ENCODE measurements at regions not wholly inside any gene's neighbourhood (a gene's known extent, or its start where the extent isn't known, plus 50 kb on each side); places are given as distances from the start of the nearest gene placed in this dataset.

- peaks cover 0 to 34% (median 0%) of the 10 kb centered on the region in 5 donors for H3K4me1 ChIP-seq (ENCODE audit: control insufficient read depth in 5 of 5, insufficient read depth in 5 of 5, low read length in 5 of 5)
- H3K9ac ChIP-seq (ENCODE audit: low read length in 5 of 5), result no peak overlapping the region
- H3K4me3 ChIP-seq (ENCODE audit: low read depth in 1 of 5, low read length in 5 of 5), result no peak overlapping the region
- no peaks in the 10 kb centered on the region for H3K27me3 ChIP-seq (ENCODE audit: control insufficient read depth in 5 of 5, insufficient read depth in 4 of 5, low read length in 5 of 5)
- no peak overlapping the region for H3K27ac ChIP-seq (ENCODE audit: low read depth, low read length)
- no peaks in the 10 kb centered on the region for H3K36me3 ChIP-seq (ENCODE audit: control insufficient read depth in 5 of 5, insufficient read depth in 5 of 5, low read length in 5 of 5)
- H3K9me3 ChIP-seq (ENCODE audit: control insufficient read depth in 5 of 5, low read length in 5 of 5), result no peaks in the 10 kb centered on the region
Measured at GRCh38 chr16:79466111-79466510, 134.4 kb downstream of the MAF start.

GRCh38 chr16:79463841-79464240 is 136.7 kb downstream of the MAF start:
- H3K36me3 ChIP-seq (ENCODE audit: control insufficient read depth in 5 of 5, insufficient read depth in 5 of 5, low read length in 5 of 5), result no peaks in the 10 kb centered on the region
- H3K27me3 ChIP-seq (ENCODE audit: control insufficient read depth in 5 of 5, insufficient read depth in 4 of 5, low read length in 5 of 5), result no peaks in the 10 kb centered on the region
- no peak overlapping the region for H3K27ac ChIP-seq (ENCODE audit: low read depth, low read length)
- H3K9ac ChIP-seq (ENCODE audit: low read length in 5 of 5), result no peak overlapping the region
- no peak overlapping the region for H3K4me3 ChIP-seq (ENCODE audit: low read depth in 1 of 5, low read length in 5 of 5)
- H3K4me1 ChIP-seq (ENCODE audit: control insufficient read depth in 5 of 5, insufficient read depth in 5 of 5, low read length in 5 of 5), result peaks cover 0 to 21% (median 0%) of the 10 kb centered on the region in 5 donors
- H3K9me3 ChIP-seq (ENCODE audit: control insufficient read depth in 5 of 5, low read length in 5 of 5), result no peaks in the 10 kb centered on the region

- H3K4me3 ChIP-seq (ENCODE audit: low read depth in 1 of 5, low read length in 5 of 5), result no peak overlapping the region
- no peaks in the 10 kb centered on the region for H3K27me3 ChIP-seq (ENCODE audit: control insufficient read depth in 5 of 5, insufficient read depth in 4 of 5, low read length in 5 of 5)
- H3K27ac ChIP-seq (ENCODE audit: low read depth, low read length), result no peak overlapping the region
- H3K4me1 ChIP-seq (ENCODE audit: control insufficient read depth in 5 of 5, insufficient read depth in 5 of 5, low read length in 5 of 5), result peaks cover 0 to 7% (median 0%) of the 10 kb centered on the region in 5 donors
- H3K9ac ChIP-seq (ENCODE audit: low read length in 5 of 5), result no peak overlapping the region
- no peaks in the 10 kb centered on the region for H3K36me3 ChIP-seq (ENCODE audit: control insufficient read depth in 5 of 5, insufficient read depth in 5 of 5, low read length in 5 of 5)
- H3K9me3 ChIP-seq (ENCODE audit: control insufficient read depth in 5 of 5, low read length in 5 of 5), result no peaks in the 10 kb centered on the region
Measured at GRCh38 chr16:79456036-79456435, 144.5 kb downstream of the MAF start.

GRCh38 chr16:79452671-79453070 is 147.9 kb downstream of the MAF start:
- Histone ChIP-seq H3K27me3 (ENCODE audit: control insufficient read depth in 5 of 5, insufficient read depth in 4 of 5, low read length in 5 of 5) (no peaks in the 10 kb centered on the region), H3K4me1 (ENCODE audit: control insufficient read depth in 5 of 5, insufficient read depth in 5 of 5, low read length in 5 of 5) (peaks cover 0 to 14% (median 0%) of the 10 kb centered on the region in 5 donors), H3K27ac (ENCODE audit: low read depth, low read length) (no peak overlapping the region), H3K9me3 (ENCODE audit: control insufficient read depth in 5 of 5, low read length in 5 of 5) (no peaks in the 10 kb centered on the region), H3K4me3 (ENCODE audit: low read depth in 1 of 5, low read length in 5 of 5) (no peak overlapping the region), H3K36me3 (ENCODE audit: control insufficient read depth in 5 of 5, insufficient read depth in 5 of 5, low read length in 5 of 5) (no peaks in the 10 kb centered on the region), H3K9ac (ENCODE audit: low read length in 5 of 5) (no peak overlapping the region)

GRCh38 chr16:79451196-79451816 is 149.2 kb downstream of the MAF start:
- H3K9me3 ChIP-seq (ENCODE audit: control insufficient read depth in 5 of 5, low read length in 5 of 5), result no peaks in the 10 kb centered on the region
- peaks cover 0 to 14% (median 0%) of the 10 kb centered on the region in 5 donors for H3K4me1 ChIP-seq (ENCODE audit: control insufficient read depth in 5 of 5, insufficient read depth in 5 of 5, low read length in 5 of 5)
- no peak overlapping the region for H3K4me3 ChIP-seq (ENCODE audit: low read depth in 1 of 5, low read length in 5 of 5)
- no peak overlapping the region for H3K27ac ChIP-seq (ENCODE audit: low read depth, low read length)
- no peak overlapping the region for H3K9ac ChIP-seq (ENCODE audit: low read length in 5 of 5)
- no peaks in the 10 kb centered on the region for H3K36me3 ChIP-seq (ENCODE audit: control insufficient read depth in 5 of 5, insufficient read depth in 5 of 5, low read length in 5 of 5)
- no peaks in the 10 kb centered on the region for H3K27me3 ChIP-seq (ENCODE audit: control insufficient read depth in 5 of 5, insufficient read depth in 4 of 5, low read length in 5 of 5)

GRCh38 chr16:79449900-79450299 is 150.6 kb downstream of the MAF start:
- Histone ChIP-seq H3K36me3 (ENCODE audit: control insufficient read depth in 5 of 5, insufficient read depth in 5 of 5, low read length in 5 of 5) (no peaks in the 10 kb centered on the region), H3K27ac (ENCODE audit: low read depth, low read length) (no peak overlapping the region), H3K9ac (ENCODE audit: low read length in 5 of 5) (no peak overlapping the region)

DNA sequence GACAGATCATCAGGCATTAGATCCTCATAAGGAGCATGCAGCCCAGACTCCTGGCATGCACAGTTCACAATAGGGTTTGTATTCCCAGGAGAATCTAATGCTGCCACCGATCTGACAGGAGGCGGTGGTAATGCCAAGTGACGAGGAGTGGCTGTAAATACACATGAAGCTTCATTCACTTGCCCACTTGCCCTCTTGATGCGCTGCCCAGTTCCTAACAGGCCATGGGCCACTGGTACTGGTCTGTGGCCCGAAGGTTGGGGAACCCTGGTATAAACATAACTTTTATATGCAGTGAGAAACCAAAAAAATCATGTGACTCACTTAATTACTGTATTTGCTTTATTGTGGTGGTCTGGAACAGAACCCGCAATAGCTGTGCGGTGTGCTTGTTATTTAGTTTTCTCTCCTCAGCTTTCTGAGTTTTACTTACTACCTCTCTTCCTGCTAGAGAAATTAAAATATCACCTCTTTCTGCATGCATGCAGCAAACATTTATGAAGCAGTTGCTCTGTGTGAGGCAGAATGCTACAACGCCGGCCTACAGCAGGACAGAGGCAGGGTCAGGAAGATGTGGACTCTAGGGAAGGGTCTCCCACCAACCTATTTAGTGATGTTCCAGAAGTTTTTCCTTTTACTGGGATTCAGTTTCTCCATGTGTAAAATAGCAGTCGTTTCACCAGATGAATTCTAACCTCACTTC is 151.3 kb downstream of the MAF start:
- Histone ChIP-seq H3K27me3 (ENCODE audit: control insufficient read depth in 5 of 5, insufficient read depth in 4 of 5, low read length in 5 of 5) (no peaks in the 10 kb centered on the region), H3K9ac (ENCODE audit: low read length in 5 of 5) (no peak overlapping the region), H3K36me3 (ENCODE audit: control insufficient read depth in 5 of 5, insufficient read depth in 5 of 5, low read length in 5 of 5) (no peaks in the 10 kb centered on the region), H3K4me3 (ENCODE audit: low read depth in 1 of 5, low read length in 5 of 5) (no peak overlapping the region), H3K4me1 (ENCODE audit: control insufficient read depth in 5 of 5, insufficient read depth in 5 of 5, low read length in 5 of 5) (peaks cover 0 to 14% (median 0%) of the 10 kb centered on the region in 5 donors), H3K9me3 (ENCODE audit: control insufficient read depth in 5 of 5, low read length in 5 of 5) (no peaks in the 10 kb centered on the region), H3K27ac (ENCODE audit: low read depth, low read length) (no peak overlapping the region)

More at GRCh38 chr16:79449900-79450299, 150.6 kb downstream of the MAF start:
- H3K9me3 ChIP-seq (ENCODE audit: control insufficient read depth in 5 of 5, low read length in 5 of 5), result no peaks in the 10 kb centered on the region
- peaks cover 0 to 14% (median 0%) of the 10 kb centered on the region in 5 donors for H3K4me1 ChIP-seq (ENCODE audit: control insufficient read depth in 5 of 5, insufficient read depth in 5 of 5, low read length in 5 of 5)
- H3K4me3 ChIP-seq (ENCODE audit: low read depth in 1 of 5, low read length in 5 of 5), result no peak overlapping the region
- no peaks in the 10 kb centered on the region for H3K27me3 ChIP-seq (ENCODE audit: control insufficient read depth in 5 of 5, insufficient read depth in 4 of 5, low read length in 5 of 5)

GRCh38 chr16:79444572-79444971 is 156.0 kb downstream of the MAF start:
- no peak overlapping the region for H3K4me3 ChIP-seq (ENCODE audit: low read depth in 1 of 5, low read length in 5 of 5)
- peaks cover 0 to 19% (median 14%) of the 10 kb centered on the region in 5 donors for H3K4me1 ChIP-seq (ENCODE audit: control insufficient read depth in 5 of 5, insufficient read depth in 5 of 5, low read length in 5 of 5)
- H3K9ac ChIP-seq (ENCODE audit: low read length in 5 of 5), result no peak overlapping the region
- H3K27me3 ChIP-seq (ENCODE audit: control insufficient read depth in 5 of 5, insufficient read depth in 4 of 5, low read length in 5 of 5), result no peaks in the 10 kb centered on the region
- H3K36me3 ChIP-seq (ENCODE audit: control insufficient read depth in 5 of 5, insufficient read depth in 5 of 5, low read length in 5 of 5), result no peaks in the 10 kb centered on the region
- H3K27ac ChIP-seq (ENCODE audit: low read depth, low read length), result no peak overlapping the region
- no peaks in the 10 kb centered on the region for H3K9me3 ChIP-seq (ENCODE audit: control insufficient read depth in 5 of 5, low read length in 5 of 5)

DNA sequence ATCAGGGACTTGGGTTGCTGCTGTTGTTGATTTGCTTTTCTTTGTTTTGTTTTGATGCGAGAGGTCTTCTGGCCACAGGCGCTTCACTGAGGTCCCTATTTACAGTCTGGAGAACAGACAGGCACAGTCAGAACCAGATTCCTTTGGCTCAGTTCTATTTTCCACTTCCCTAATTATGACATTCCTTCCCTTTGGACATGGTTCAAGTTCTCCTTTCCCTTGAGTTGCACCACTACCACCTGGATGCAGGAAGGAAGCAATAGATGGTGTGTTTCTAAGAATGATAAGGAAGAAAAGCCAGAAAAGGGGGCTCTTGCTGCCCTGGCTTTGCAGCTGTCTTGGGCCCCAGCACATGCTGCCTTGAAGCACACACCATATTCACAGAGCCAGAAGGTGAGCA is 160.6 kb downstream of the MAF start:
- Histone ChIP-seq H3K27ac (ENCODE audit: low read depth, low read length) (no peak overlapping the region), H3K9me3 (ENCODE audit: control insufficient read depth in 5 of 5, low read length in 5 of 5) (no peaks in the 10 kb centered on the region), H3K9ac (ENCODE audit: low read length in 5 of 5) (no peak overlapping the region), H3K4me1 (ENCODE audit: control insufficient read depth in 5 of 5, insufficient read depth in 5 of 5, low read length in 5 of 5) (peaks cover 0 to 38% (median 34%) of the 10 kb centered on the region in 5 donors), H3K27me3 (ENCODE audit: control insufficient read depth in 5 of 5, insufficient read depth in 4 of 5, low read length in 5 of 5) (no peaks in the 10 kb centered on the region), H3K36me3 (ENCODE audit: control insufficient read depth in 5 of 5, insufficient read depth in 5 of 5, low read length in 5 of 5) (no peaks in the 10 kb centered on the region), H3K4me3 (ENCODE audit: low read depth in 1 of 5, low read length in 5 of 5) (no peak overlapping the region)

Data from subcutaneous abdominal adipose tissue (tissue), 5 donors.